Upper lobe of left lung (tissue), 4 donors: ENCODE measurements at regions not wholly inside any gene's neighbourhood (a gene's known extent, or its start where the extent isn't known, plus 50 kb on each side); places are given as distances from the start of the nearest gene placed in this dataset.

ENCODE experiments used
- CTCF ChIP-seq, 6 experiments: fragments of 450-650 bp in 4 of 6; fragments of 200-600 bp in 2 of 6; sonication (generic) in 2 of 6; IDR thresholded peaks; one replicate each; pipeline ENCODE4 v1.5.1; 2016 to 2019; ENCODE audit warnings: antibody characterized with exemption in 6 of 6
- EP300 ChIP-seq, 4 donors: sonication (generic); formaldehyde crosslinking; IDR thresholded peaks; one replicate each; pipeline ENCODE4 v1.5.1; 2017; ENCODE audit warnings: antibody characterized with exemption in 4 of 4, control low read depth in 2 of 4
- POLR2A ChIP-seq, 4 donors: fragments of 450-650 bp; IDR thresholded peaks; one replicate each; pipeline ENCODE4 v1.5.1; 2016 to 2017; ENCODE audit warnings: antibody characterized with exemption in 4 of 4, mild to moderate bottlenecking in 2 of 4
- POLR2AphosphoS5 ChIP-seq, 2 donors: sonication (generic); formaldehyde crosslinking; IDR thresholded peaks; one replicate each; pipeline ENCODE4 v1.5.1; 2017; ENCODE audit warnings: antibody characterized with exemption in 2 of 2

GRCh38 chr2:239470151-239470900 lies 69.5 kb upstream of the HDAC4 start:
- TF ChIP-seq CTCF (IDR thresholded peaks at IDR 0.05) (no peak), POLR2A (IDR thresholded peaks at IDR 0.05) (no peak), POLR2AphosphoS5 (IDR thresholded peaks at IDR 0.05) (no peak), EP300 (IDR thresholded peaks at IDR 0.05) (no peak)
